GM12874 (cell line): ENCODE measurements at regions not wholly inside any gene's neighbourhood (a gene's known extent, or its start where the extent isn't known, plus 50 kb on each side); places are given as distances from the start of the nearest gene placed in this dataset.

ENCODE experiments used
- CTCF ChIP-seq: IDR thresholded peaks from 2 replicates; pipeline ENCODE4 v1.5.1; 2011; ENCODE audit warnings: low read depth, mild to moderate bottlenecking, control low read depth, low read length, moderate library complexity; ENCODE audit not compliant: insufficient read depth

DNA sequence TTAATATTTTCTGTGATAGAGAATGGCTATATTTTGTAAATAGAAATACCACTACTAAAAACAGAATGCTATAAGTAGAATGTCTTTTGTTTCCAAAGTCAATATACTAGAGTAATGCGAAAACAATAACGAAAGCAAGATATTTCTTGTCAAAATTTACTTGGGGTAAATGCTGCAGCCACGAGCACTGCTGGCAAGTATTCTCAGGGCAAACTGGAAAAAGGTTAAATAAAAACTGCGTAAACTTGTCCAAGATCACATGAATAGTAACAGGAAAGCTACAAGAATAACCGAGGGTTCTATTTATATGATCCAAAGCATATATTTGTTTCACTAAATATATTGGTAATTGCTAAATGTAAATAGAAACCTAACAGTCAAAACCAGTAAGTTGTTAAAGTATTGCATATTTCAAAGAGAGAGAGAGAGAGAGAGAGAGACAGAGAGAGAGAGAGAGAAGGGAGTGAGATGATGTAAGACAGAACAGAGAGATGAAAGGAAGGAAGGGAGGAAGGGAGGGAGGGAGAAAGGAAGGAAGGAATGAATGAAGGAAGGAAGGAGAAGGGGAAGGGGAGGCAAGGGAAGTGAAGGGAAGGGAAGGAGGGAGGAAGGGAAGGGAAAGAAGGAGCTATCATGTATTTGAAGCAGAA, 231.7 kb downstream of the KCNC2 start:
- TF ChIP-seq CTCF: no peak

GRCh38 chr12:74980510-74980909, 229.1 kb downstream of the KCNC2 start:
- TF ChIP-seq CTCF: no peak

DNA sequence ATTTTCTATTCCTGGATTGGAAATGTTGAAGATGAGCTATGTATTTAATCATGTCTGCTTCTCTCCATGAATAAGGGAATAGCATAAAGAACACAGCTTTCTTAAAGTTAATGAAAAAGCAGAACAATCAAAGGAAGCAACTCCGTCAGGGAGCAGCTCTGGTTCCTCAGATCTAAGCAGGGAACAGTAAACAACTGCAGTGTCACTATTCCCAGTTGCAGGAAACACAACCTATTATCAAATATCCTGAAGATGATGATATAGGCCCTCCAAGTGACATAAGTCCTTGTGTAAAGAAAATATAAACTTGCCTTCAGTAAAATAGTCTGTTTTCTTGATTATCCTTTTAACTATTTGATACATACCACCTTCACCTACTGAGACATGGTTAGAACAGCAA, 228.1 kb downstream of the KCNC2 start:
- TF ChIP-seq CTCF: no peak

DNA sequence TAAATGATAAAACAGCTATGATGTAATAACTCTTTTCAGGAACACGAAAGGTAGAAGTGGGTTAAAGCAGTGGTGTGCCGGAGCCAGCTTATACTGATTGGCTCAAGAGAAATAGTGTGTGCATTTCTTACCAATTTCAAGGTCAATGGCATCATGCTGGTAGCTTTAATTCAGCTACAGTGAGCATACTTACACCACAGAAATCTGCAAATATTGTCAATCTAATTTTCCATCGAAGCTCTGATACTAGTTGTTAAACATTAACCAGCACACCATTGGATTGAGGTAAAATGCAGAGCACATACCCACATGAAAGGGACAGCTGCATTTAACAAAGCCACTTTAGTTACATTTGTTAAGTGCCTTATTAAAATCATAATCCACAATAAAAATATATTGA, 225.7 kb downstream of the KCNC2 start:
- TF ChIP-seq CTCF: no peak

- TF ChIP-seq CTCF: no peak
These were observed 225.0 kb downstream of the KCNC2 start for GRCh38 chr12:74984631-74985030.

DNA sequence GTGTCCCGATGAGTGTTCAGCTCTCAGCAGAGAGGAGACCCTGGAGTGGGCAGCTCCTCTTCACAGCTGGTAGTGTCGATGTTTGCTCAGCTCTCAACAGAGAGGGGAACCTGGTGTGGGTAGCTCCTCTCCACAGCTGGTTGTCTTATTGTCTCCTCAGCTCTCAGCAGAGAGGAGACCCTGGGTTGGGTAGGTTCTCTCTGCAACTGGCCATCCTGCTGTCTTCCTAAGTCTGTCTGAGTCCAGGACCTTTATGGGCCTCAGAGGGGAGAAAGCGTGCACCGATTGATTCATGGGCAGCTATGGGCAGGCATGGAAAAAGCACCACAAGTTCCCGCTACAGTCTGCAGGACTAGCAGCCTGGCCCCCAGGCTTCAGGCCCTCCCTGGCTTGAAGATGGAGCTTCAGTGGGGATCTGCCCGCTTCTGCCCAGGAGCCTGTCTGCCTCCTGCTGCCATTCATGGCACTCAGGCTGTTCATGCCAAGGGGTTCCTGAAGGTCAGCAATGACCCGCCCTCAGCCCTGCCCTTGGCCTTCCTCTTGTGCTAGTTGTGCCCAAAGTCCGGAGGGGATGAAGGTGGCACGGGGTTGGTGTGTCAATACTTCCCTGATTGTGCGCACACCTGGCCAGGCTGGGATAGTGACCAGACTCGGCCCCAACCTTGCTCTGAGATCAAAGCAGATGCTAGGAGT, 224.2 kb downstream of the KCNC2 start:
- no peak for TF ChIP-seq CTCF

- TF ChIP-seq CTCF: no peak
These were observed 223.7 kb downstream of the KCNC2 start for GRCh38 chr12:74985986-74986319.
